Lower leg skin (tissue), 4 donors: ENCODE measurements at regions not wholly inside any gene's neighbourhood (a gene's known extent, or its start where the extent isn't known, plus 50 kb on each side); places are given as distances from the start of the nearest gene placed in this dataset.

Source experiments
- DNase-seq, 2 donors: peaks; one replicate each; pipeline ENCODE4 v3.0.0-alpha.2; 2019; ENCODE audit warnings: low spot score in 2 of 2
- H3K4me3 ChIP-seq: fragments of 200-600 bp; sonication (generic); 2 replicates; pipeline ENCODE4 v1.5.1; 2017; ENCODE audit warnings: mild to moderate bottlenecking, low read depth; ENCODE audit not compliant: poor library complexity, severe bottlenecking
- POLR2A ChIP-seq, 2 donors: fragments of 450-650 bp; IDR thresholded peaks; one replicate each; pipeline ENCODE4 v1.6.1; 2016 to 2017; ENCODE audit warnings: antibody characterized with exemption in 2 of 2, mild to moderate bottlenecking in 1 of 2, moderate library complexity in 1 of 2
- WGBS, 2 donors: methylation state at CpG; one replicate each; pipeline ENCODE4 v1.1.5; 2018; 5-methylcytosine and 5-hydroxymethylcytosine counted together
- intact Hi-C: fragments of 100-400 bp; cut with DNase I; formaldehyde crosslinking; loops from one replicate; pipeline ENCODE4 v1.15.0; 2023; ENCODE audit warnings: low total_unique reads
- TF ChIP-seq, protein P1 (sequence below), 3 donors: fragments of 450-650 bp; IDR thresholded peaks; one replicate each; pipeline ENCODE4 v1.5.1; 2016; ENCODE audit warnings: antibody characterized with exemption in 3 of 3, mild to moderate bottlenecking in 3 of 3, moderate library complexity in 2 of 3

DNA sequence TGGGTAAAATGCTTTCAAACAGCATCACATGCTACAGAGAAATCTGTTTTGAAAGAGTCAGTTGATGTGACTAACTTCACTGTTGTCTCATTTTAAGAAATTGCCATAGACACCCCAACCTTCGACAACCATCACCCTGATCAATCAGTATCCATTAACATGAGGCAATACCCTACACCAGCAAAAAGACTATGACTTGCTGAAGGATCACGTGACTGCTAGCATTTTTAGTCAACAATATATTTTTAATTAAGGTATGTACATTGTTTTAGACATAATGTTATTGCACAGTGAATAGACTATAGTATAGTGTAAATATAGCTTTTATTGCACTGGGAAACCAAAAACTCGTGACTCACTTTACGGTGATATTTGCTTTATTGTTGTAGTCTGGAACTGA, 200.0 kb upstream of the ARHGAP24 start:
- DNase-seq = no peak
- TF ChIP-seq, protein P1, sequence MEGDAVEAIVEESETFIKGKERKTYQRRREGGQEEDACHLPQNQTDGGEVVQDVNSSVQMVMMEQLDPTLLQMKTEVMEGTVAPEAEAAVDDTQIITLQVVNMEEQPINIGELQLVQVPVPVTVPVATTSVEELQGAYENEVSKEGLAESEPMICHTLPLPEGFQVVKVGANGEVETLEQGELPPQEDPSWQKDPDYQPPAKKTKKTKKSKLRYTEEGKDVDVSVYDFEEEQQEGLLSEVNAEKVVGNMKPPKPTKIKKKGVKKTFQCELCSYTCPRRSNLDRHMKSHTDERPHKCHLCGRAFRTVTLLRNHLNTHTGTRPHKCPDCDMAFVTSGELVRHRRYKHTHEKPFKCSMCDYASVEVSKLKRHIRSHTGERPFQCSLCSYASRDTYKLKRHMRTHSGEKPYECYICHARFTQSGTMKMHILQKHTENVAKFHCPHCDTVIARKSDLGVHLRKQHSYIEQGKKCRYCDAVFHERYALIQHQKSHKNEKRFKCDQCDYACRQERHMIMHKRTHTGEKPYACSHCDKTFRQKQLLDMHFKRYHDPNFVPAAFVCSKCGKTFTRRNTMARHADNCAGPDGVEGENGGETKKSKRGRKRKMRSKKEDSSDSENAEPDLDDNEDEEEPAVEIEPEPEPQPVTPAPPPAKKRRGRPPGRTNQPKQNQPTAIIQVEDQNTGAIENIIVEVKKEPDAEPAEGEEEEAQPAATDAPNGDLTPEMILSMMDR (IDR thresholded peaks at IDR 0.05) = no peak
- no peak for TF ChIP-seq POLR2A (IDR thresholded peaks at IDR 0.05)
- 87 to 88% methylated on average over 4 of the region's 4 CpGs for WGBS, 2 donors
- H3K4me3 ChIP-seq = no peak overlapping the region
- intact Hi-C loops = no loop called here

DNA sequence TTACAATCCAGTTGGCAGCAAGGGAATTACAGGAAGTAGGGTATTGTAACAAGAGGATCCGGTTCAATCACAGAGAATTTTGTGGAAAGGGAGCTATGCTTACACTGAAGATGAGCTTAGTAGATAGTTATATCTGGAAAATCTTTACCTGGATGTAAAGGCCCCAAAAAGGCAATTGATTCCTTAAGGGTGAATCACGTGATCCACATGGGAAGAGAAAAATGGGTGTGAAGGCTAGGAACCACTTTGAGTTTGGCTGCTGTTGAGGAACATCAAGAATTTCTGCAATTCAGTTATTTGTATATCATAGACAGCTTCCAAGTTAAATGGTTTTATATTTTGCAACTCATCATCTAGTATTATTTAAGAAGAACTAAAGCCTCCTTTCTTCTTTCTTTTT, 194.0 kb upstream of the ARHGAP24 start:
- no peak for DNase-seq
- intact Hi-C loops = no loop called here
- 81 to 85% methylated on average over 2 of the region's 2 CpGs for WGBS, 2 donors

DNA sequence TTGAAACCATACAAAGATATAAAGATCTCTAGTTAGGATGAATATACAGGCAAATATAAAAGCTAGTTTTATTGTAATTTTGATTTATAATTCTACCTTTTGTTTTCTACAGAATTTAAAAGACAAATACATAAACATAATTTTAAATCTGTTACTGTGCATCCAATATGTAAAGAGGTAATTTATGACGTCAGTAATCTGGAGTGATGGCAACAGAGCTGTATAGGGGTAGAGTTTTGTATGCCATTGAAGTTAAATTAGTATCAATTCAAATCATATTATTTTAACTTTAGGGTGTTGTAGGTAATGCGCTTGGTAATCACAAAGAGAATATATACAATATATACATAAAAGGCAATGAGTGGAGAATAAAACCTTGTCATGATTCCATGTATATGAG, 183.7 kb upstream of the ARHGAP24 start:
- WGBS, 2 donors = 63 to 91% methylated on average over 2 of the region's 2 CpGs
- no peak for DNase-seq
- no peak for TF ChIP-seq POLR2A (IDR thresholded peaks at IDR 0.05)
- TF ChIP-seq, protein P1 (IDR thresholded peaks at IDR 0.05) = no peak
- intact Hi-C loops = no loop called here
- no peak overlapping the region for H3K4me3 ChIP-seq

More for the DNA sequence above, 194.0 kb upstream of the ARHGAP24 start:
- no peak for TF ChIP-seq POLR2A (IDR thresholded peaks at IDR 0.05)
- TF ChIP-seq, protein P1 (IDR thresholded peaks at IDR 0.05) = no peak
- no peak overlapping the region for H3K4me3 ChIP-seq

- H3K4me3 ChIP-seq = no peak overlapping the region
- intact Hi-C loops = no loop called here
- 83 to 95% methylated on average over 2 of the region's 2 CpGs for WGBS, 2 donors
- TF ChIP-seq, protein P1 (IDR thresholded peaks at IDR 0.05) = no peak
- TF ChIP-seq POLR2A (IDR thresholded peaks at IDR 0.05) = no peak
- DNase-seq = no peak
Measured at GRCh38 chr4:85298037-85298436, 176.9 kb upstream of the ARHGAP24 start.

- no peak for DNase-seq
- WGBS, 2 donors = 90 to 93% methylated on average over 3 of the region's 3 CpGs
- intact Hi-C loops = no loop called here
- no peak for TF ChIP-seq POLR2A (IDR thresholded peaks at IDR 0.05)
- TF ChIP-seq, protein P1 (IDR thresholded peaks at IDR 0.05) = no peak
- H3K4me3 ChIP-seq = no peak overlapping the region
Measured at GRCh38 chr4:85302193-85302736, 172.7 kb upstream of the ARHGAP24 start.

GRCh38 chr4:85302756-85303155, 172.2 kb upstream of the ARHGAP24 start:
- no peak overlapping the region for H3K4me3 ChIP-seq
- 86 to 91% methylated on average over 4 of the region's 4 CpGs for WGBS, 2 donors
- intact Hi-C loops = no loop called here
- TF ChIP-seq, protein P1 (IDR thresholded peaks at IDR 0.05) = no peak
- TF ChIP-seq POLR2A (IDR thresholded peaks at IDR 0.05) = no peak
- no peak for DNase-seq
